ENCODE measurements at regions not wholly inside any gene's neighbourhood (a gene's known extent, or its start where the extent isn't known, plus 50 kb on each side); places are given as distances from the start of the nearest gene placed in this dataset.

DNA sequence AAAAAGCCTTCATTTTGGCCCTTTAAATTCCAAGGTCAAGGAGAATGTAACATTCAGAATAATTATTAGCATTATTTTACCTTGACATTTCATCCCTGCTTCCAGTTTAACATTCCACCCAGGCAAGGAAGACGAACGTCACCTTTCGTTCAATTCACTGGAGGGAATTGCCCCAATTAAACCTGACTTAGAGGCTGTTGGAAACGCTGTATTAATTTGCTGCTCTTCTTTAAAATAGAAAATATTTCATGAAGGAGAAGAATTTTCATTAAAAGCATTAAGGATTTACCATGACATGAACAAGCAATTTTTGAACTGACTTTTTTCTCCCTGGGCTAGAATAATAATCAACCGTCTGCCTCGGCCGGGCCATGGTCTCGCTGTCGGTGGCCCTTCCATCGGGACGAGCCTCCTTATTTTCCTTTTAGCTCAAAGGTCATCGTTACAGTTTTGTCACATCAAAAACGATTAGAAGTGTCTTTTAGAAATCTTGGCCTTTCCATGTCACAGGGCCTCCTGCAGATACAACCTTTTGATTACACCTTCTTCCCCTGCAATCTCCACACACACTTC is 282.9 kb upstream of the SOX4 start:
- TF ChIP-seq EZH2 (IDR thresholded peaks at IDR 0.05; ENCODE audit: insufficient read depth, poor library complexity, severe bottlenecking) (no peak), EZH2phosphoT487 (IDR thresholded peaks at IDR 0.05; ENCODE audit: insufficient read depth, low read depth) (no peak)

Measured in GM23248 (cell line).